Psoas muscle (tissue), 7 donors: ENCODE measurements at regions not wholly inside any gene's neighbourhood (a gene's known extent, or its start where the extent isn't known, plus 50 kb on each side); places are given as distances from the start of the nearest gene placed in this dataset.

ENCODE experiments used
- ATAC-seq, 4 donors: fragments of 200-7000 bp; cut with Tn5 transposase; one replicate each; pipeline ENCODE4 v1.9.1; 2020; ENCODE audit warnings: moderate library complexity in 3 of 4, mild to moderate bottlenecking in 2 of 4
- DNase-seq, 2 donors: peaks; one replicate each; pipeline ENCODE4 v3.0.0-alpha.2; 2020
- H3K27ac ChIP-seq: fragments of 200-600 bp; one replicate; pipeline ENCODE4 v1.8.0; 2022
- H3K27me3 ChIP-seq, 3 donors: fragments of 200-600 bp in 1 of 3; one replicate each; pipeline versions ENCODE4 v1.6.1 to v1.8.0; 2013 to 2022; ENCODE audit warnings: low read length in 2 of 3, mild to moderate bottlenecking in 2 of 3, moderate library complexity in 1 of 3; ENCODE audit not compliant: insufficient read depth in 3 of 3
- H3K36me3 ChIP-seq, 2 donors: fragments of 200-600 bp in 1 of 2; one replicate each; pipeline versions ENCODE4 v1.6.1 to v1.8.0; 2013 to 2022; ENCODE audit warnings: low read depth in 1 of 2, mild to moderate bottlenecking in 1 of 2, moderate library complexity in 1 of 2; ENCODE audit not compliant: insufficient read depth in 1 of 2
- H3K4me1 ChIP-seq: fragments of 200-600 bp; one replicate; pipeline ENCODE4 v1.8.0; 2022
- H3K4me3 ChIP-seq: fragments of 200-600 bp; one replicate; pipeline ENCODE4 v1.8.0; 2022; ENCODE audit warnings: mild to moderate bottlenecking
- H3K9me3 ChIP-seq: fragments of 200-600 bp; one replicate; pipeline ENCODE4 v1.8.0; 2022
- WGBS, 3 donors: extraction: QIAGEN DNeasy Blood & Tissue Kit; methylation state at CpG; one replicate each; pipeline versions ENCODE4 v1.1.6 to v1.1.7; 2013; 5-methylcytosine and 5-hydroxymethylcytosine counted together
- intact Hi-C, 2 donors: fragments of 100-400 bp; cut with DNase I; formaldehyde crosslinking; loops; one replicate each; pipeline versions ENCODE4 v1.11.0 to v1.14.2; 2022
- TF ChIP-seq, protein P1 (sequence below): fragments of 200-600 bp; IDR thresholded peaks from one replicate; pipeline ENCODE4 v1.8.0; 2022; ENCODE audit warnings: antibody characterized with exemption
- donor health status: healthy with polysubstance abuse.
- donor health status: DM: no; HTN: no; CAD: no; lungs with moderate emphysema.
- donor health status: Bipolar disorder and iron deficiency.
- donor health status: healthy.
- donor health status: DM: yes; HTN: yes; CAD: no.
- donor health status: DM: no; HTN: no; CAD: no.
- donor health status: DM: yes; HTN: yes; CAD: no.

DNA sequence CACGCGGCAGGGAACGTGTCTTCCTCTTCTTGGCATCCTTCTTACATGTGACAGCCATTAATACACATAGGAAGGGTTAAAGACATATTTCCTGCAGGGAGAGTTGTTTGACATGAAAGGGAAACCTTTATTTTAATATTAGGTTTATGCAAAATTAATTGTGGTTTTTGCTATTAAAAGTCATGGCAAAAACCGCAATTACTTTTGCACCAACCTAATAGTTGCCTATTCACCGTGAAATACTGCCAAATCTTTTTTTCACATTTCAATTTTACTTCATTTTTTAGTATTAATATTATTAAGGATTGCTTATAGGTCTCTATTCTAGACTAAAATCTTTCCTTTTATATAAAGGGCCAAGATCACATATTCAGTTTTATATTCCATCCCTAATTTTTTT is 230.4 kb upstream of the PITX2 start:
- no peak for ATAC-seq

GRCh38 chr4:110854021-110854678 is 231.3 kb upstream of the PITX2 start:
- Histone ChIP-seq H3K4me1 (peaks cover 19% of the 10 kb centered on the region), H3K4me3 (no peak overlapping the region), H3K27ac (peak overlapping the region; percentile 42), H3K36me3 (no peaks in the 10 kb centered on the region), H3K9me3 (no peaks in the 10 kb centered on the region), H3K27me3 (no peaks in the 10 kb centered on the region)
- ATAC-seq (peak in 2 of 4 donors; percentile 32 to 45), DNase-seq (no peak)
- intact Hi-C loops: loop anchor here in 1 of 2 donors (1.0 to 5.0 kb wide), 2 partner anchors 218 to 232 kb away; partner anchors contain the start of gene PITX2
- 26 to 37% (median 30%) methylated on average over 6 of the region's 6 CpGs for WGBS, 3 donors
- TF ChIP-seq, protein P1, sequence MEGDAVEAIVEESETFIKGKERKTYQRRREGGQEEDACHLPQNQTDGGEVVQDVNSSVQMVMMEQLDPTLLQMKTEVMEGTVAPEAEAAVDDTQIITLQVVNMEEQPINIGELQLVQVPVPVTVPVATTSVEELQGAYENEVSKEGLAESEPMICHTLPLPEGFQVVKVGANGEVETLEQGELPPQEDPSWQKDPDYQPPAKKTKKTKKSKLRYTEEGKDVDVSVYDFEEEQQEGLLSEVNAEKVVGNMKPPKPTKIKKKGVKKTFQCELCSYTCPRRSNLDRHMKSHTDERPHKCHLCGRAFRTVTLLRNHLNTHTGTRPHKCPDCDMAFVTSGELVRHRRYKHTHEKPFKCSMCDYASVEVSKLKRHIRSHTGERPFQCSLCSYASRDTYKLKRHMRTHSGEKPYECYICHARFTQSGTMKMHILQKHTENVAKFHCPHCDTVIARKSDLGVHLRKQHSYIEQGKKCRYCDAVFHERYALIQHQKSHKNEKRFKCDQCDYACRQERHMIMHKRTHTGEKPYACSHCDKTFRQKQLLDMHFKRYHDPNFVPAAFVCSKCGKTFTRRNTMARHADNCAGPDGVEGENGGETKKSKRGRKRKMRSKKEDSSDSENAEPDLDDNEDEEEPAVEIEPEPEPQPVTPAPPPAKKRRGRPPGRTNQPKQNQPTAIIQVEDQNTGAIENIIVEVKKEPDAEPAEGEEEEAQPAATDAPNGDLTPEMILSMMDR: no peak

More for the DNA sequence above, 230.4 kb upstream of the PITX2 start:
- no peak for DNase-seq
- intact Hi-C loops: loop anchor here in 1 of 2 donors (5.0 kb wide), 1 partner anchor 231 kb away; the partner anchor contains the start of gene PITX2
- Histone ChIP-seq H3K9me3 (no peaks in the 10 kb centered on the region), H3K4me1 (peaks cover 21% of the 10 kb centered on the region), H3K27me3 (no peaks in the 10 kb centered on the region), H3K27ac (no peak overlapping the region), H3K36me3 (no peaks in the 10 kb centered on the region), H3K4me3 (no peak overlapping the region)
- 82 to 92% (median 89%) methylated on average over 5 of the region's 5 CpGs for WGBS, 3 donors
- TF ChIP-seq, protein P1: no peak

DNA sequence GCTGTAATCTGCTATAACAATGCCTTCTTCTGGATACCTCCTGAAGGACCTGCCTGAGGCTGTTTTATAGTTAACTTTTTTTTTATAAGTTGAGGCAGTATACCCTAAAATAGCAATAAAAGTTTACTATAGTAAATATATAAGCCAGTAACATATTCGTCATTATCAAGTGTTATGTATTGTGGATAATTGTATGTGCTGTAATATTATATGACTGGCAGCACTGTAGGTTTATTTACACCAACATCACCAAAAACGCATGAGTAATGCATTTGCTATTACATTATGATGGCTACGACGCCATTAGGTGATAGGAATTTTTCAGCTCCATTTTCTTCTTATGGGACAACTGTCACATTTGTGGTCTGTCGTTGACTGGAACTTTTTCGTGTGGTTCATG is 237.2 kb upstream of the PITX2 start:
- 66 to 87% (median 69%) methylated on average over 6 of the region's 6 CpGs for WGBS, 3 donors
- Histone ChIP-seq H3K27ac (no peak overlapping the region), H3K27me3 (no peaks in the 10 kb centered on the region), H3K9me3 (no peaks in the 10 kb centered on the region), H3K36me3 (no peaks in the 10 kb centered on the region), H3K4me1 (peaks cover 10% of the 10 kb centered on the region), H3K4me3 (no peak overlapping the region)
- TF ChIP-seq, protein P1: no peak
- DNase-seq (no peak), ATAC-seq (no peak)
- intact Hi-C loops: no loop called here

GRCh38 chr4:110860901-110861300 is 238.0 kb upstream of the PITX2 start:
- Histone ChIP-seq H3K4me3 (no peak overlapping the region), H3K36me3 (no peaks in the 10 kb centered on the region), H3K27me3 (no peaks in the 10 kb centered on the region), H3K27ac (no peak overlapping the region), H3K4me1 (peaks cover 10% of the 10 kb centered on the region), H3K9me3 (no peaks in the 10 kb centered on the region)
- TF ChIP-seq, protein P1: no peak
- intact Hi-C loops: no loop called here
- DNase-seq (no peak), ATAC-seq (peak in 3 of 4 donors; percentile 56 to 91 (median 86))
- 27 to 38% (median 36%) methylated on average over 1 of the region's 1 CpG for WGBS, 3 donors
